Lower lobe of right lung (tissue), 2 donors: ENCODE measurements at regions not wholly inside any gene's neighbourhood (a gene's known extent, or its start where the extent isn't known, plus 50 kb on each side); places are given as distances from the start of the nearest gene placed in this dataset.

Experiments used
- ATAC-seq, 2 donors: fragments of 200-7000 bp; cut with Tn5 transposase; one replicate each; pipeline ENCODE4 v1.9.1; 2020 to 2022; ENCODE audit warnings: mild to moderate bottlenecking in 2 of 2, moderate library complexity in 2 of 2
- DNase-seq: peaks from one replicate; pipeline ENCODE4 v3.0.0-alpha.2; 2020
- H3K27ac ChIP-seq: fragments of 200-600 bp; one replicate; pipeline ENCODE4 v1.8.0; 2022
- H3K27me3 ChIP-seq: fragments of 200-600 bp; one replicate; pipeline ENCODE4 v1.8.0; 2022; ENCODE audit warnings: low read depth
- H3K36me3 ChIP-seq: fragments of 200-600 bp; one replicate; pipeline ENCODE4 v1.8.0; 2022; ENCODE audit warnings: mild to moderate bottlenecking
- H3K4me1 ChIP-seq: fragments of 200-600 bp; one replicate; pipeline ENCODE4 v1.8.0; 2022
- H3K4me3 ChIP-seq: fragments of 200-600 bp; one replicate; pipeline ENCODE4 v1.8.0; 2022; ENCODE audit warnings: mild to moderate bottlenecking
- H3K9me3 ChIP-seq: fragments of 200-600 bp; one replicate; pipeline ENCODE4 v1.8.0; 2022
- intact Hi-C: fragments of 100-400 bp; cut with DNase I; formaldehyde crosslinking; loops from one replicate; pipeline ENCODE4 v1.11.0; 2022
- TF ChIP-seq, protein P1 (sequence below): fragments of 200-600 bp; IDR thresholded peaks from one replicate; pipeline ENCODE4 v1.8.0; 2022; ENCODE audit warnings: antibody characterized with exemption, mild to moderate bottlenecking
- donor health status: DM: no; HTN: yes; CAD: no; lungs with severe emphysema.

DNA sequence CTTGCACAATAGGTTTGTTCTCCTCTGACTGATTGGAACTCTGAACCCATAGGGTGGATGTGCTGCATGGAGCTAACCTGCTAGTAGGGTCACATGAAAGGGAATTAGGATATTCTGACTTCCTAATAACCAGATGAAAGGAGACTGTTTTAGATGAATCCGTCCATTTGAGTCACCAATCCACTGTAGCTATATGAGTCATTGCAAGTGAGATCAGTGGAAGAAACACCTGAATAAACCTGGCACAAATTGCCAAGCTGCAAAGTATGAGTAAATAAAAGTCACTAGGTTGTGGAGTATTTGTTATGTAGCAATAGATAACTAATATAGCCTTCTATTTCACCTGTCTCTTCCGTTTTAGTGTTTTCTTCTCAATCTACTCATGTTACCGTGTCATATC, 584.4 kb downstream of the PDCD6IP start:
- intact Hi-C loops, result no loop called here
- Histone ChIP-seq H3K27me3 (no peaks in the 10 kb centered on the region), H3K4me1 (no peaks in the 10 kb centered on the region), H3K36me3 (no peaks in the 10 kb centered on the region), H3K9me3 (no peaks in the 10 kb centered on the region), H3K4me3 (no peak overlapping the region), H3K27ac (no peak overlapping the region)
- TF ChIP-seq, protein P1, sequence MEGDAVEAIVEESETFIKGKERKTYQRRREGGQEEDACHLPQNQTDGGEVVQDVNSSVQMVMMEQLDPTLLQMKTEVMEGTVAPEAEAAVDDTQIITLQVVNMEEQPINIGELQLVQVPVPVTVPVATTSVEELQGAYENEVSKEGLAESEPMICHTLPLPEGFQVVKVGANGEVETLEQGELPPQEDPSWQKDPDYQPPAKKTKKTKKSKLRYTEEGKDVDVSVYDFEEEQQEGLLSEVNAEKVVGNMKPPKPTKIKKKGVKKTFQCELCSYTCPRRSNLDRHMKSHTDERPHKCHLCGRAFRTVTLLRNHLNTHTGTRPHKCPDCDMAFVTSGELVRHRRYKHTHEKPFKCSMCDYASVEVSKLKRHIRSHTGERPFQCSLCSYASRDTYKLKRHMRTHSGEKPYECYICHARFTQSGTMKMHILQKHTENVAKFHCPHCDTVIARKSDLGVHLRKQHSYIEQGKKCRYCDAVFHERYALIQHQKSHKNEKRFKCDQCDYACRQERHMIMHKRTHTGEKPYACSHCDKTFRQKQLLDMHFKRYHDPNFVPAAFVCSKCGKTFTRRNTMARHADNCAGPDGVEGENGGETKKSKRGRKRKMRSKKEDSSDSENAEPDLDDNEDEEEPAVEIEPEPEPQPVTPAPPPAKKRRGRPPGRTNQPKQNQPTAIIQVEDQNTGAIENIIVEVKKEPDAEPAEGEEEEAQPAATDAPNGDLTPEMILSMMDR, result no peak
- ATAC-seq, result peak in 1 of 2 donors; percentile 44
- no peak for DNase-seq

GRCh38 chr3:34386309-34386708, 587.9 kb downstream of the PDCD6IP start:
- no peaks in the 10 kb centered on the region for H3K4me1 ChIP-seq
- H3K9me3 ChIP-seq, result no peaks in the 10 kb centered on the region
- intact Hi-C loops, result no loop called here
- no peaks in the 10 kb centered on the region for H3K27me3 ChIP-seq
- no peaks in the 10 kb centered on the region for H3K36me3 ChIP-seq
- TF ChIP-seq, protein P1, result no peak
- ATAC-seq (no peak), DNase-seq (no peak)
- H3K4me3 ChIP-seq, result no peak overlapping the region
- no peak overlapping the region for H3K27ac ChIP-seq

- Histone ChIP-seq H3K36me3 (no peaks in the 10 kb centered on the region), H3K4me3 (no peak overlapping the region), H3K4me1 (no peaks in the 10 kb centered on the region), H3K27ac (no peak overlapping the region), H3K9me3 (no peaks in the 10 kb centered on the region), H3K27me3 (no peaks in the 10 kb centered on the region)
- no peak for ATAC-seq
- DNase-seq, result no peak
- intact Hi-C loops, result no loop called here
- TF ChIP-seq, protein P1, result no peak
Observed at GRCh38 chr3:34387826-34388564, 589.6 kb downstream of the PDCD6IP start.

DNA sequence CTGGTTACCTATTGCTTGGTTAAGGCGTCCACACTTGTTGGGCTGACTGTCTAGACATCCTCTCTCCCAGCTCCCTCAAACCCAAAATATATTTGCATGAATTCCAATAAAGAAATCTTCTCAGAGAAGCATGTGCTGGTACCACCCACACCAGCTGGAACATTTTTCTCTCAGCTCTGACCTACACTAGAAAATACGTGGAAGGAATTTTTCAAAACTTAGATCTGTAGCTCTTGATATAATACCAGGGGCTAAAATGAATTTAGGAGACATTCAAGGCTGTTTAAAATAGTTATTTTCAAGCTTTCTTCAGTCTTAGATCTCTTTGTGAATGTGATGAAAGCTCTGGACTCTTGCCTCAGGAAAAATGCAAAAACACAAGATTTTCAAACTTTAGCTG, 590.4 kb downstream of the PDCD6IP start:
- intact Hi-C loops, result no loop called here

DNA sequence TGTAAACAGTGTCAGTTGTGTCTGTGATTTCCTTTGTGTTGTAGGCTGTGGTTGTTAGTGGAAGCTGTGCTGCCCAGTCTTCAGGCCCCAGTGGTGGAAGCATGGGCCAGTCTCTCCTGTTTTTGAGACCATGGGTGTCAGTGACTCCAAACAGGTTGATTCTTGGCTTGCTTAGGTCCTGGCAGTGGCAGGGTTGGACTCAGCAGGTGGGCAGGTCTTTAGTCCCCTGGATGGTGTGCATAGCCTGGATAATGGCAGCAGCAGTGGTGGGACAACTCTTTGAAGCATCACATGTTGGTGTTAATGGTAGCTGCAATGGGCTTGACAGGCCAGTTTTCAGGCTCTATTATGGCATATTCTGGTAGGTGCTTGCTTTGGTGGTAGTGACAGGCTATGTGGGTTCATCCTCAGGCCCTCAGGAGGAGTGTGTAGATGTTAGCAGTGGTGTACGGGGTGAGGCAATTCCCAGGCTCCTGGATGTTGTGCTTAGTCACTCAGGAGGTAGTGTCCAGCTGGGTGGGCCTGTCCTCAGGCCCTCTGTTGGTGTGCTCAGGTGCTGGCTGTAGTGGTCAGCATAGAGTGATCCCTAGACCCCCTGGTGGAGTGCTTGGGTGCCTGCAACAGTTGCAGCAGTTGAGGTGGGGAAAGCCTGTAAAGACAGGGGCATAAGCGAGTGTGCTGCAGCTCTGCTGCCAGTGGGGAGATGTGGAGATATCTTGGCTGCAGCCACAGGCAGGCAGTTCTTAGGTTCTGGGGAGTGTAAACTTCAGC, 596.7 kb downstream of the PDCD6IP start:
- Histone ChIP-seq H3K36me3 (no peaks in the 10 kb centered on the region), H3K4me3 (no peak overlapping the region), H3K27me3 (no peaks in the 10 kb centered on the region), H3K9me3 (no peaks in the 10 kb centered on the region), H3K27ac (no peak overlapping the region), H3K4me1 (no peaks in the 10 kb centered on the region)
- peak; percentile 18 to 30 for ATAC-seq
- intact Hi-C loops, result no loop called here
- DNase-seq, result no peak
- TF ChIP-seq, protein P1, result no peak

More for the DNA sequence above, 590.4 kb downstream of the PDCD6IP start:
- no peak overlapping the region for H3K4me3 ChIP-seq
- H3K27me3 ChIP-seq, result no peaks in the 10 kb centered on the region
- no peaks in the 10 kb centered on the region for H3K36me3 ChIP-seq
- no peak for DNase-seq
- no peaks in the 10 kb centered on the region for H3K4me1 ChIP-seq
- no peaks in the 10 kb centered on the region for H3K9me3 ChIP-seq
- TF ChIP-seq, protein P1, result no peak
- no peak overlapping the region for H3K27ac ChIP-seq
- ATAC-seq, result no peak
